ENCODE measurements at regions not wholly inside any gene's neighbourhood (a gene's known extent, or its start where the extent isn't known, plus 50 kb on each side); places are given as distances from the start of the nearest gene placed in this dataset.

DNA sequence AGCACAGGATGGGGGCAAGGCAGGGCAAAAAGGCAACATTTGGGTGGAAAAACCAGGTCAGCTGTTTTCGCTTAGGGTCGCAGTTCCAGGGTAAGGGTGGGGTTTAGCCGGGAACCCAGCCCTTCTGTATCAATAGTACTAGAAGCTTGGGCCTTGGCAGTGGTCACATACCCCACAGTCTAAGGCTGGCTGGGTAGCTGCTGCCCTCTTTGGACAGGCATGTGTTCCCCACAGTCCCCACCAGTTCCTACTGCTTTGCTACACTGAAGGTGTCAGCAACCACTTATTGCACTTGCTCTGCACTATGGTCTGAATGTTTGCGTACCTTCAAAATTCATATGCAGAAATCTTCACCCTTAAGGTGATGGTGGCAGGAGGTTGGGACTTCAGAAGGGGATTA lies 349.8 kb downstream of the LTN1 start:
- H3K4me3 ChIP-seq: no peak overlapping the region
- H3K27ac ChIP-seq: no peak overlapping the region
- no peak for ATAC-seq
- H3K9me3 ChIP-seq: no peaks in the 10 kb centered on the region
- H3K27me3 ChIP-seq (ENCODE audit: insufficient read depth in 3 of 3, low read length in 2 of 3): no peaks in the 10 kb centered on the region
- TF ChIP-seq, protein P1, sequence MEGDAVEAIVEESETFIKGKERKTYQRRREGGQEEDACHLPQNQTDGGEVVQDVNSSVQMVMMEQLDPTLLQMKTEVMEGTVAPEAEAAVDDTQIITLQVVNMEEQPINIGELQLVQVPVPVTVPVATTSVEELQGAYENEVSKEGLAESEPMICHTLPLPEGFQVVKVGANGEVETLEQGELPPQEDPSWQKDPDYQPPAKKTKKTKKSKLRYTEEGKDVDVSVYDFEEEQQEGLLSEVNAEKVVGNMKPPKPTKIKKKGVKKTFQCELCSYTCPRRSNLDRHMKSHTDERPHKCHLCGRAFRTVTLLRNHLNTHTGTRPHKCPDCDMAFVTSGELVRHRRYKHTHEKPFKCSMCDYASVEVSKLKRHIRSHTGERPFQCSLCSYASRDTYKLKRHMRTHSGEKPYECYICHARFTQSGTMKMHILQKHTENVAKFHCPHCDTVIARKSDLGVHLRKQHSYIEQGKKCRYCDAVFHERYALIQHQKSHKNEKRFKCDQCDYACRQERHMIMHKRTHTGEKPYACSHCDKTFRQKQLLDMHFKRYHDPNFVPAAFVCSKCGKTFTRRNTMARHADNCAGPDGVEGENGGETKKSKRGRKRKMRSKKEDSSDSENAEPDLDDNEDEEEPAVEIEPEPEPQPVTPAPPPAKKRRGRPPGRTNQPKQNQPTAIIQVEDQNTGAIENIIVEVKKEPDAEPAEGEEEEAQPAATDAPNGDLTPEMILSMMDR (IDR thresholded peaks at IDR 0.05): no peak
- H3K4me1 ChIP-seq: no peaks in the 10 kb centered on the region
- 86 to 96% (median 94%) methylated on average over 4 of the region's 4 CpGs for WGBS, 3 donors
- DNase-seq: no peak
- H3K36me3 ChIP-seq (ENCODE audit: insufficient read depth in 1 of 2, low read depth in 1 of 2): no peaks in the 10 kb centered on the region
- intact Hi-C loops (cut with DNase I): no loop called here

DNA sequence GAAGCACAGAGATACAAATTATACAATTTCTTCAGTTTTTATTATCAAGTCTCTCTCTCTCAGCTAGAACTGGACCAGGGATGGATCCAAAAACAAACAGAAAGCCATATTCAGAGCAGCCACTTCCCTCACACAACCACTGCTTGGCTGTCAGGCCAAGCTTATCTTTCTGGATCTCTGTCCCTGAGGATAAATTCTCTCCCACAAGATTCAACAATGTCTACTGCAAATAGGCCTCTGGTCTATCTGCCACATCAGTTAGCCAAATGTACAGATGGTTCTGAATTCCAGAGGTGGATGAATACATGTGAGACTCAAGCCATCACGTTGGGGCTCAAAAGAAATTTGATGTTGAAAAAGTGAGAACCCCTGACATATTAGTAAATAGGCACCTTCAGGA lies 350.9 kb downstream of the LTN1 start:
- WGBS, 3 donors: 48 to 80% (median 66%) methylated on average over 1 of the region's 1 CpG
- H3K9me3 ChIP-seq: no peaks in the 10 kb centered on the region
- no peak overlapping the region for H3K4me3 ChIP-seq
- no peaks in the 10 kb centered on the region for H3K4me1 ChIP-seq
- ATAC-seq: no peak
- H3K36me3 ChIP-seq (ENCODE audit: insufficient read depth in 1 of 2, low read depth in 1 of 2): no peaks in the 10 kb centered on the region
- intact Hi-C loops (cut with DNase I): no loop called here
- no peak for DNase-seq
- no peaks in the 10 kb centered on the region for H3K27me3 ChIP-seq (ENCODE audit: insufficient read depth in 3 of 3, low read length in 2 of 3)
- TF ChIP-seq, protein P1 (IDR thresholded peaks at IDR 0.05): no peak
- no peak overlapping the region for H3K27ac ChIP-seq

DNA sequence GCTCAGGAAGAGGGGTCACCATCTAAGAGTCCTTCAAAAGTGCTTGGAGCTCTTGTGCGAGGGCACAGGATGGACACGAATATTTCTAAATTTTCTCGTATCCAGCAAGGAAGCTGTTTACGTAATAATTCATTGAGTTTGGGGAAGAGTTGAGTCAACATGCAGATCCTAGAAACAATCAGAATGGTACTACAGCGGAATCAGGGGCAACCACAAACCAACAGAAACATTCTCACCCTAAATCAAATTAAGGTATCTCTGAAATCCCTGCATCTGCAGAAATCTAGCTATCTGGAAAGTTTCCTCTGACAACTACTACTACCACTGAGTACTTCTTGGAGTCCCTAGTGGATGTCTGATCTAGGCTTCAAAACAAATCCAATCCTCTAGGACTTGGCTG lies 352.4 kb downstream of the LTN1 start:
- H3K4me1 ChIP-seq: no peaks in the 10 kb centered on the region
- ATAC-seq (no peak), DNase-seq (no peak)
- WGBS, 3 donors: 76 to 78% (median 78%) methylated on average over 5 of the region's 5 CpGs
- TF ChIP-seq, protein P1 (IDR thresholded peaks at IDR 0.05): no peak
- H3K27ac ChIP-seq: no peak overlapping the region
- H3K27me3 ChIP-seq (ENCODE audit: insufficient read depth in 3 of 3, low read length in 2 of 3): no peaks in the 10 kb centered on the region
- H3K9me3 ChIP-seq: no peaks in the 10 kb centered on the region
- no peaks in the 10 kb centered on the region for H3K36me3 ChIP-seq (ENCODE audit: insufficient read depth in 1 of 2, low read depth in 1 of 2)
- no peak overlapping the region for H3K4me3 ChIP-seq
- intact Hi-C loops (cut with DNase I): no loop called here

DNA sequence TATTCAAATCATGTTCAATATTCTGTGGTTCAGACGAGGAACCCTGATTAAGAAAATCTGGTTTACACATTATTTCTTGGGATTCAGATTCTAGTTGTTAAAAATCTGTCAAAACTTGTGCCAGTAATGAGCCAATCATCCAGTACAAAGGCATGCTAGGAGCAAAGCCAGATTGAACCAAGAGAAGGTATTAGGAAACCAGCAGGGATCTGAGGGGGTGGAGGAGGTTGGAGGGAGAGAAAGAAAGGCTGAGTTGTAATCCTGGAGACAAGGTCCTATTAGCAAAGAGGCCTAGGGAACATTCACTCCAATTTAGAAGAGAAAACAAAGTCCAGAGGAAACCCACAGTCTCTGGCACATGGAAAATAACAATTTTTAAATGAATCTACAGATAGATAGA lies 352.9 kb downstream of the LTN1 start:
- H3K9me3 ChIP-seq: no peaks in the 10 kb centered on the region
- 80 to 92% (median 92%) methylated on average over 1 of the region's 1 CpG for WGBS, 3 donors
- intact Hi-C loops (cut with DNase I): no loop called here
- H3K27me3 ChIP-seq (ENCODE audit: insufficient read depth in 3 of 3, low read length in 2 of 3): no peaks in the 10 kb centered on the region
- TF ChIP-seq, protein P1 (IDR thresholded peaks at IDR 0.05): no peak
- H3K4me1 ChIP-seq: no peaks in the 10 kb centered on the region
- no peak overlapping the region for H3K27ac ChIP-seq
- no peak overlapping the region for H3K4me3 ChIP-seq
- no peaks in the 10 kb centered on the region for H3K36me3 ChIP-seq (ENCODE audit: insufficient read depth in 1 of 2, low read depth in 1 of 2)
- ATAC-seq (no peak), DNase-seq (no peak)

Measured in psoas muscle (tissue), 7 donors.